SK-N-SH (cell line): ENCODE measurements at regions not wholly inside any gene's neighbourhood (a gene's known extent, or its start where the extent isn't known, plus 50 kb on each side); places are given as distances from the start of the nearest gene placed in this dataset.

ENCODE experiments used
- CTCF ChIA-PET: fragments of 300-600, 350-600 bp; formaldehyde crosslinking; extraction: SDS; loops from one replicate; lab custom pipeline; 2021; lab: Yijun Ruan, JAX
- POLR2A ChIA-PET: fragments of 350-600 bp; sonication (Branson Sonifier 250); formaldehyde crosslinking; extraction: SDS; loops from one replicate; lab custom pipeline; 2020; ENCODE audit warnings: antibody characterized with exemption, inconsistent platforms; lab: Yijun Ruan, JAX
- DNase-seq: peaks from one replicate; pipeline ENCODE4 v3.0.0; 2012
- H2AFZ ChIP-seq: fragments of 200-600 bp; sonication (generic); 2 replicates; pipeline ENCODE4 v1.8.1; 2016; ENCODE audit warnings: antibody characterized with exemption, mild to moderate bottlenecking, low read depth
- H3F3A ChIP-seq: fragments of 200-600 bp; sonication (generic); replicated peaks from 2 replicates; pipeline ENCODE3; 2016; ENCODE audit warnings: antibody characterized with exemption, mild to moderate bottlenecking; ENCODE audit not compliant: insufficient read depth
- H3K27ac ChIP-seq, 2 experiments: fragments of 200-500 bp in 1 of 2; fragments of 200-600 bp in 1 of 2; sonication (Bioruptor generic) in 1 of 2; sonication (generic), shearing (Covaris generic) in 1 of 2; 2 replicates each; pipeline versions ENCODE4 v1.5.1 to v1.6.1; 2014 to 2016; ENCODE audit warnings: low read depth in 2 of 2, inconsistent platforms in 1 of 2, low read length in 1 of 2, mild to moderate bottlenecking in 1 of 2, mixed read lengths in 1 of 2
- H3K27me3 ChIP-seq: fragments of 200-600 bp; sonication (generic), shearing (Covaris generic); 2 replicates; pipeline ENCODE4 v1.6.1; 2016; ENCODE audit warnings: mixed run types; ENCODE audit not compliant: insufficient read depth
- H3K36me3 ChIP-seq, 2 experiments: fragments of 200-500 bp in 1 of 2; fragments of 200-600 bp in 1 of 2; sonication (Bioruptor generic) in 1 of 2; sonication (generic) in 1 of 2; replicated peaks in 1 of 2; 2 replicates each; pipeline versions ENCODE3 to v1.5.1; 2014 to 2016; ENCODE audit warnings: low read length in 1 of 2, mild to moderate bottlenecking in 1 of 2; ENCODE audit not compliant: insufficient read depth in 2 of 2, control insufficient read depth in 1 of 2
- H3K4me1 ChIP-seq, 2 experiments: fragments of 200-500 bp in 1 of 2; fragments of 200-600 bp in 1 of 2; sonication (Bioruptor generic) in 1 of 2; sonication (generic), shearing (Covaris generic) in 1 of 2; 2 replicates each; pipeline versions ENCODE4 v1.5.1 to v1.6.1; 2014 to 2016; ENCODE audit warnings: low read depth in 1 of 2, low read length in 1 of 2, mixed run types in 1 of 2; ENCODE audit not compliant: insufficient read depth in 2 of 2, control insufficient read depth in 1 of 2
- H3K4me2 ChIP-seq: fragments of 200-600 bp; sonication (generic), shearing (Covaris generic); 2 replicates; pipeline ENCODE4 v1.6.1; 2017; ENCODE audit warnings: mixed run types
- H3K4me3 ChIP-seq, 2 experiments: fragments of 200-500 bp in 1 of 2; fragments of 200-600 bp in 1 of 2; sonication (Bioruptor generic) in 1 of 2; sonication (generic), shearing (Covaris generic) in 1 of 2; 2 replicates each; pipeline versions ENCODE4 v1.5.1 to v1.8.1; 2014 to 2016; ENCODE audit warnings: low read depth in 2 of 2, inconsistent platforms in 1 of 2, low read length in 1 of 2, mild to moderate bottlenecking in 1 of 2, mixed read lengths in 1 of 2, moderate library complexity in 1 of 2
- H3K79me2 ChIP-seq: fragments of 200-600 bp; sonication (generic); 2 replicates; pipeline ENCODE4 v1.8.1; 2017; ENCODE audit warnings: mild to moderate bottlenecking; ENCODE audit not compliant: insufficient read depth
- H3K9ac ChIP-seq: fragments of 200-600 bp; sonication (generic); 2 replicates; pipeline ENCODE4 v1.6.1; 2017; ENCODE audit warnings: mixed run types
- H3K9me2 ChIP-seq: fragments of 200-600 bp; sonication (generic); 2 replicates; pipeline ENCODE4 v1.6.1; 2017; ENCODE audit warnings: mixed run types
- H3K9me3 ChIP-seq: fragments of 200-600 bp; sonication (generic); 2 replicates; pipeline ENCODE4 v1.6.1; 2017; ENCODE audit warnings: mixed run types, mild to moderate bottlenecking, moderate library complexity
- H4K20me1 ChIP-seq: fragments of 200-600 bp; sonication (generic); 2 replicates; pipeline ENCODE4 v1.6.1; 2017; ENCODE audit warnings: mild to moderate bottlenecking, mixed run types; ENCODE audit not compliant: insufficient read depth
- EZH2phosphoT487 ChIP-seq: fragments of 200-600 bp; sonication (generic); IDR thresholded peaks from 2 replicates; pipeline ENCODE4 v1.6.1; 2017; ENCODE audit warnings: low read depth, mixed run types, mild to moderate bottlenecking, antibody characterized with exemption, moderate library complexity, borderline replicate concordance
- FOSL2 ChIP-seq: IDR thresholded peaks from 2 replicates; pipeline ENCODE4 v1.4.0; 2012; ENCODE audit warnings: low read depth, mild to moderate bottlenecking, moderate library complexity, borderline replicate concordance
- JUND ChIP-seq: IDR thresholded peaks from 2 replicates; pipeline ENCODE4 v1.4.0; 2012
- PBX3 ChIP-seq: IDR thresholded peaks from 2 replicates; pipeline ENCODE4; 2012
- RCOR1 ChIP-seq: fragments of 150-350 bp; IDR thresholded peaks from 2 replicates; pipeline ENCODE4 v1.6.1; 2017; ENCODE audit warnings: antibody characterized with exemption, low read length
- REST ChIP-seq: IDR thresholded peaks from 2 replicates; pipeline ENCODE4 v1.6.1; 2012; ENCODE audit warnings: mild to moderate bottlenecking, low read depth, low read length, moderate library complexity
- RFX5 ChIP-seq: IDR thresholded peaks from 2 replicates; pipeline ENCODE4 v1.6.1; 2012; ENCODE audit warnings: mild to moderate bottlenecking, improper control_type of control experiment, low read length
- YY1 ChIP-seq: IDR thresholded peaks from 2 replicates; pipeline ENCODE4 v1.4.0; 2012; ENCODE audit warnings: low read depth, mild to moderate bottlenecking
- ZBTB33 ChIP-seq: IDR thresholded peaks from 2 replicates; pipeline ENCODE4 v1.4.0; 2012; ENCODE audit warnings: low read depth, borderline replicate concordance
- WGBS: methylation state at CpG from one replicate; pipeline ENCODE4 v1.1.6; 2017; ENCODE audit warnings: low lambda C conversion rate; 5-methylcytosine and 5-hydroxymethylcytosine counted together

- Histone ChIP-seq H3K27ac (no peak overlapping the region), H4K20me1 (no peaks in the 10 kb centered on the region), H3K79me2 (no peaks in the 10 kb centered on the region), H3K9me3 (no peaks in the 10 kb centered on the region), H3F3A (no peaks in the 10 kb centered on the region), H3K4me3 (no peak overlapping the region), H2AFZ (no peak overlapping the region), H3K27me3 (no peaks in the 10 kb centered on the region), H3K4me1 (no peaks in the 10 kb centered on the region), H3K9ac (no peak overlapping the region), H3K9me2 (no peaks in the 10 kb centered on the region), H3K36me3 (no peaks in the 10 kb centered on the region), H3K4me2 (no peak overlapping the region)
- 22% methylated on average over 5 of the region's 5 CpGs for WGBS
- CTCF ChIA-PET: no interaction called here
- no peak for DNase-seq
- POLR2A ChIA-PET: no interaction called here
- TF ChIP-seq RCOR1: no peak
- no peak for TF ChIP-seq PBX3
- peak; percentile 62; the same call in 1 of the 2 replicates for TF ChIP-seq RFX5
- TF ChIP-seq ZBTB33: no peak
These were observed 206.2 kb upstream of the SNX19 start for GRCh38 chr11:131122448-131122847.

- Histone ChIP-seq H3K4me3 (no peak overlapping the region), H3K36me3 (no peaks in the 10 kb centered on the region), H3K79me2 (no peaks in the 10 kb centered on the region), H3K27ac (no peak overlapping the region)
- 17% methylated on average over 1 of the region's 2 CpGs for WGBS
- no peak for TF ChIP-seq EZH2phosphoT487
- TF ChIP-seq JUND: no peak
- no peak for TF ChIP-seq PBX3
- no peak for TF ChIP-seq FOSL2
- no peak for TF ChIP-seq REST
- TF ChIP-seq YY1: no peak
- TF ChIP-seq, all 33 proteins: peak for 0
- Histone ChIP-seq H4K20me1 (no peaks in the 10 kb centered on the region), H3F3A (no peaks in the 10 kb centered on the region), H2AFZ (no peak overlapping the region), H3K4me2 (no peak overlapping the region), H3K9me2 (no peaks in the 10 kb centered on the region), H3K4me1 (no peaks in the 10 kb centered on the region), H3K9me3 (no peaks in the 10 kb centered on the region), H3K9ac (no peak overlapping the region), H3K27me3 (no peaks in the 10 kb centered on the region)
- DNase-seq: no peak
- POLR2A ChIA-PET: no interaction called here
- CTCF ChIA-PET: no interaction called here
These were observed 213.2 kb upstream of the SNX19 start for GRCh38 chr11:131129474-131129873.
